ENCODE measurements at regions not wholly inside any gene's neighbourhood (a gene's known extent, or its start where the extent isn't known, plus 50 kb on each side); places are given as distances from the start of the nearest gene placed in this dataset.

DNA sequence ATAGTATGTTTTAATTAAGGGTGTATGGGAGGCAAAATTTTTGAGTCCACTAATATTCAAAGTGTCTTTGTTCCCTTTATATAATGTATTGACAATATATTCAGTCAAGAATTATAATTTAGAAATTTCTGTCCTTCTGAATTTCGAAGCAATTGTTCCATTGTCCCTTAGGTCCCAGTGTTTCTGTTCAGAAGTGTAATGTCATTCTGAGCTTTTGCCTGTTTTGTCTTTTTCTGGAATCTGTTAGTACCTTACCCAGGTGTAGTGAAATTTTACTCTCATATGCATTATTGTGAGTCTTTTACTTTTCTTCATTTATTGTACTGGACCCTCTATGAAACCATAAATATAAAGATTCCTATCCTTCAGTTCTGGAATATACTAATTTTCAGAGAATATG is 505.7 kb upstream of the KIF2B start:
- H3K9me1 ChIP-seq (ENCODE audit: insufficient read depth, low read length): no peaks in the 10 kb centered on the region
- H3K27me3 ChIP-seq (ENCODE audit: control insufficient read depth, insufficient read depth, low read length): no peaks in the 10 kb centered on the region
- H2BK5ac ChIP-seq (ENCODE audit: low read depth, low read length, poor library complexity, severe bottlenecking): no peak overlapping the region
- H3K56ac ChIP-seq (ENCODE audit: extremely low read depth, insufficient read depth, low read length): no peak overlapping the region
- DNase-seq (no peak), ATAC-seq (ENCODE audit: low read depth) (no peak)
- no peak overlapping the region for H2BK20ac ChIP-seq (ENCODE audit: low read depth, low read length)
- H3K27ac ChIP-seq (ENCODE audit: insufficient read depth, low read length): no peak overlapping the region
- no peaks in the 10 kb centered on the region for H3K79me1 ChIP-seq (ENCODE audit: low read depth in 1 of 2, low read length in 2 of 2)
- no peak overlapping the region for H3K9ac ChIP-seq (ENCODE audit: low read depth, low read length)
- no peak overlapping the region for H3K23ac ChIP-seq (ENCODE audit: low read depth, low read length)
- H2AFZ ChIP-seq (replicated peaks; ENCODE audit: low read length, poor library complexity): no peak overlapping the region
- H3K4ac ChIP-seq (ENCODE audit: low read depth, low read length): no peak overlapping the region
- POLR2A ChIA-PET (ENCODE audit: unreplicated experiment): no interaction called here
- no peak overlapping the region for H2BK15ac ChIP-seq (ENCODE audit: low read depth, low read length)
- H4K91ac ChIP-seq (ENCODE audit: insufficient read depth, low read depth, low read length): no peak overlapping the region
- dilution Hi-C loops (cut with HindIII; ENCODE audit: low sequenced_read_pairs, unreplicated experiment): no loop called here
- no CpG with 5 or more reads among the region's 1 CpG for WGBS, 2 experiments (ENCODE audit: extremely low coverage in 2 of 2, insufficient read length in 1 of 2)
- H3K36me3 ChIP-seq (ENCODE audit: control insufficient read depth, insufficient read depth, low read length): no peaks in the 10 kb centered on the region
- H3K4me1 ChIP-seq (ENCODE audit: control insufficient read depth, insufficient read depth, low read length): no peaks in the 10 kb centered on the region
- in situ Hi-C loops (cut with MboI; ENCODE audit: low sequenced_read_pairs): no loop called here
- no peak overlapping the region for H2AK9ac ChIP-seq (replicated peaks; ENCODE audit: low read depth, low read length, poor library complexity)
- CTCF ChIA-PET: no interaction called here
- intact Hi-C loops (cut with micrococcal nuclease): no loop called here
- no peak overlapping the region for H4K5ac ChIP-seq (ENCODE audit: low read depth, low read length)
- H3K18ac ChIP-seq (ENCODE audit: low read depth, low read length): no peak overlapping the region
- H3K9me3 ChIP-seq (ENCODE audit: control insufficient read depth, insufficient read depth, low read length): peaks cover 5% of the 10 kb centered on the region
- no peak overlapping the region for H2BK120ac ChIP-seq (ENCODE audit: low read depth, low read length)
- H3K4me3 ChIP-seq (ENCODE audit: insufficient read depth, low read depth, low read length): no peak overlapping the region
- BruUV-seq (replicated peaks): no TSS peak
- no peak overlapping the region for H4K8ac ChIP-seq (ENCODE audit: low read depth in 2 of 2, low read length in 2 of 2)
- no peak overlapping the region for H3K14ac ChIP-seq (replicated peaks; ENCODE audit: low read depth, low read length)
- H4K20me1 ChIP-seq (ENCODE audit: insufficient read depth, low read length): no peaks in the 10 kb centered on the region
- H2AK5ac ChIP-seq (ENCODE audit: low read depth, low read length): no peak overlapping the region
- no peak for TF ChIP-seq MAFK (IDR thresholded peaks at IDR 0.05; ENCODE audit: low read depth, low read length)
- no peak for TF ChIP-seq SMC3 (IDR thresholded peaks at IDR 0.05; ENCODE audit: low read depth, low read length)
- TF ChIP-seq RFX5 (IDR thresholded peaks at IDR 0.05; ENCODE audit: low read depth, low read length): no peak
- TF ChIP-seq MXI1 (IDR thresholded peaks at IDR 0.05; ENCODE audit: borderline replicate concordance, low read depth, low read length): no peak
- TF ChIP-seq USF2 (IDR thresholded peaks at IDR 0.05; ENCODE audit: low read depth, low read length): no peak
- TF ChIP-seq RCOR1 (IDR thresholded peaks at IDR 0.05; ENCODE audit: insufficient replicate concordance, low read length): no peak
- TF ChIP-seq, protein P1, sequence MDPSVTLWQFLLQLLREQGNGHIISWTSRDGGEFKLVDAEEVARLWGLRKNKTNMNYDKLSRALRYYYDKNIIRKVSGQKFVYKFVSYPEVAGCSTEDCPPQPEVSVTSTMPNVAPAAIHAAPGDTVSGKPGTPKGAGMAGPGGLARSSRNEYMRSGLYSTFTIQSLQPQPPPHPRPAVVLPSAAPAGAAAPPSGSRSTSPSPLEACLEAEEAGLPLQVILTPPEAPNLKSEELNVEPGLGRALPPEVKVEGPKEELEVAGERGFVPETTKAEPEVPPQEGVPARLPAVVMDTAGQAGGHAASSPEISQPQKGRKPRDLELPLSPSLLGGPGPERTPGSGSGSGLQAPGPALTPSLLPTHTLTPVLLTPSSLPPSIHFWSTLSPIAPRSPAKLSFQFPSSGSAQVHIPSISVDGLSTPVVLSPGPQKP (IDR thresholded peaks at IDR 0.05; ENCODE audit: borderline replicate concordance, low read depth, low read length): no peak
- TF ChIP-seq NFE2L2 (IDR thresholded peaks at IDR 0.05; ENCODE audit: low read depth, low read length): no peak
- no peak for TF ChIP-seq RAD21 (IDR thresholded peaks at IDR 0.05; ENCODE audit: low read length)
- TF ChIP-seq BHLHE40 (IDR thresholded peaks at IDR 0.05; ENCODE audit: low read depth, low read length): no peak
- no peak for TF ChIP-seq MAZ (IDR thresholded peaks at IDR 0.05; ENCODE audit: borderline replicate concordance, low read depth, low read length)
- no peak for TF ChIP-seq CHD1 (IDR thresholded peaks at IDR 0.05; ENCODE audit: low read depth, low read length)
- TF ChIP-seq, protein P2, sequence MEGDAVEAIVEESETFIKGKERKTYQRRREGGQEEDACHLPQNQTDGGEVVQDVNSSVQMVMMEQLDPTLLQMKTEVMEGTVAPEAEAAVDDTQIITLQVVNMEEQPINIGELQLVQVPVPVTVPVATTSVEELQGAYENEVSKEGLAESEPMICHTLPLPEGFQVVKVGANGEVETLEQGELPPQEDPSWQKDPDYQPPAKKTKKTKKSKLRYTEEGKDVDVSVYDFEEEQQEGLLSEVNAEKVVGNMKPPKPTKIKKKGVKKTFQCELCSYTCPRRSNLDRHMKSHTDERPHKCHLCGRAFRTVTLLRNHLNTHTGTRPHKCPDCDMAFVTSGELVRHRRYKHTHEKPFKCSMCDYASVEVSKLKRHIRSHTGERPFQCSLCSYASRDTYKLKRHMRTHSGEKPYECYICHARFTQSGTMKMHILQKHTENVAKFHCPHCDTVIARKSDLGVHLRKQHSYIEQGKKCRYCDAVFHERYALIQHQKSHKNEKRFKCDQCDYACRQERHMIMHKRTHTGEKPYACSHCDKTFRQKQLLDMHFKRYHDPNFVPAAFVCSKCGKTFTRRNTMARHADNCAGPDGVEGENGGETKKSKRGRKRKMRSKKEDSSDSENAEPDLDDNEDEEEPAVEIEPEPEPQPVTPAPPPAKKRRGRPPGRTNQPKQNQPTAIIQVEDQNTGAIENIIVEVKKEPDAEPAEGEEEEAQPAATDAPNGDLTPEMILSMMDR (conservative IDR thresholded peaks at IDR 0.05; ENCODE audit: low read depth, low read length): no peak
- H3K4me2 ChIP-seq (ENCODE audit: low read depth, low read length): no peak overlapping the region

Measured in IMR-90 (cell line).